HepG2 (cell line): ENCODE measurements at regions not wholly inside any gene's neighbourhood (a gene's known extent, or its start where the extent isn't known, plus 50 kb on each side); places are given as distances from the start of the nearest gene placed in this dataset.

ENCODE experiments used
- BRF2 ChIP-seq: sonication (generic); formaldehyde crosslinking; IDR thresholded peaks from 2 replicates; pipeline ENCODE4 v1.8.1; 2022; ENCODE audit warnings: mild to moderate bottlenecking, missing genetic modification reagents
- FIP1L1 ChIP-seq: fragments of 200-400 bp; formaldehyde crosslinking; IDR thresholded peaks from 2 replicates; pipeline ENCODE4 v1.6.1; 2018; ENCODE audit warnings: low read depth, mild to moderate bottlenecking, low read length, moderate library complexity, borderline replicate concordance; ENCODE audit not compliant: insufficient read depth
- GATAD1 ChIP-seq: IDR thresholded peaks from 2 replicates; pipeline ENCODE4 v1.6.1; 2016; ENCODE audit warnings: missing genetic modification reagents, missing compliant biosample characterization
- HDAC1 ChIP-seq: sonication (generic); formaldehyde crosslinking; IDR thresholded peaks from 2 replicates; pipeline ENCODE4 v1.5.1; 2020; ENCODE audit warnings: mild to moderate bottlenecking, missing genetic modification reagents
- IKZF4 ChIP-seq: sonication (generic); formaldehyde crosslinking; IDR thresholded peaks from 2 replicates; pipeline ENCODE4 v1.5.1; 2020; ENCODE audit warnings: borderline replicate concordance, mild to moderate bottlenecking, low read depth, missing genetic modification reagents; ENCODE audit errors: not compliant biosample characterization
- MAFF ChIP-seq: IDR thresholded peaks from 2 replicates; pipeline ENCODE4 v1.6.1; 2011; ENCODE audit warnings: low read depth, low read length, improper control_type of control experiment
- THRA ChIP-seq: sonication (generic); formaldehyde crosslinking; IDR thresholded peaks from 2 replicates; pipeline ENCODE4 v1.4.0; 2020; ENCODE audit warnings: missing genetic modification reagents, borderline replicate concordance
- ZFAT ChIP-seq: sonication (generic); formaldehyde crosslinking; conservative IDR thresholded peaks from 2 replicates; pipeline ENCODE4 v1.8.1; 2023; ENCODE audit warnings: missing genetic modification reagents, inconsistent platforms
- ZNF468 ChIP-seq: sonication (generic); formaldehyde crosslinking; IDR thresholded peaks from 2 replicates; pipeline ENCODE4 v1.8.0; 2022; ENCODE audit warnings: mild to moderate bottlenecking, moderate library complexity, missing genetic modification reagents
- ZNF709 ChIP-seq: sonication (generic); formaldehyde crosslinking; IDR thresholded peaks from 2 replicates; pipeline ENCODE4 v1.5.0; 2020; ENCODE audit warnings: mild to moderate bottlenecking, missing genetic modification reagents
- TF ChIP-seq, protein P1 (sequence below): sonication (generic); formaldehyde crosslinking; IDR thresholded peaks from 2 replicates; pipeline ENCODE4 v1.5.0; 2020; ENCODE audit warnings: mild to moderate bottlenecking, missing genetic modification reagents, borderline replicate concordance
- TF ChIP-seq, protein P2 (sequence below): sonication (generic); formaldehyde crosslinking; IDR thresholded peaks from 2 replicates; pipeline ENCODE4 v1.4.0; 2020; ENCODE audit warnings: missing genetic modification reagents

- TF ChIP-seq, protein P1, sequence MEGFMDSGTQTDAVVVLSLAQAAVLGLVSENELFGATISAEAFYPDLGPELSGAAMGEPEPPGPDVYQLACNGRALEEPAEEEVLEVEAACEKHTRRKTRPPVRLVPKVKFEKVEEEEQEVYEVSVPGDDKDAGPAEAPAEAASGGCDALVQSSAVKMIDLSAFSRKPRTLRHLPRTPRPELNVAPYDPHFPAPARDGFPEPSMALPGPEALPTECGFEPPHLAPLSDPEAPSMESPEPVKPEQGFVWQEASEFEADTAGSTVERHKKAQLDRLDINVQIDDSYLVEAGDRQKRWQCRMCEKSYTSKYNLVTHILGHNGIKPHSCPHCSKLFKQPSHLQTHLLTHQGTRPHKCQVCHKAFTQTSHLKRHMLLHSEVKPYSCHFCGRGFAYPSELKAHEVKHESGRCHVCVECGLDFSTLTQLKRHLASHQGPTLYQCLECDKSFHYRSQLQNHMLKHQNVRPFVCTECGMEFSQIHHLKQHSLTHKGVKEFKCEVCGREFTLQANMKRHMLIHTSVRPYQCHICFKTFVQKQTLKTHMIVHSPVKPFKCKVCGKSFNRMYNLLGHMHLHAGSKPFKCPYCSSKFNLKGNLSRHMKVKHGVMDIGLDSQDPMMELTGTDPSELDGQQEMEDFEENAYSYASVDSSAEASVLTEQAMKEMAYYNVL (CRISPR knock-in tag), result peak; percentile 97
- no peak for TF ChIP-seq MAFF
- peak; percentile 97 for TF ChIP-seq THRA (CRISPR knock-in tag)
- TF ChIP-seq ZNF468, result no peak
- TF ChIP-seq, protein P2, sequence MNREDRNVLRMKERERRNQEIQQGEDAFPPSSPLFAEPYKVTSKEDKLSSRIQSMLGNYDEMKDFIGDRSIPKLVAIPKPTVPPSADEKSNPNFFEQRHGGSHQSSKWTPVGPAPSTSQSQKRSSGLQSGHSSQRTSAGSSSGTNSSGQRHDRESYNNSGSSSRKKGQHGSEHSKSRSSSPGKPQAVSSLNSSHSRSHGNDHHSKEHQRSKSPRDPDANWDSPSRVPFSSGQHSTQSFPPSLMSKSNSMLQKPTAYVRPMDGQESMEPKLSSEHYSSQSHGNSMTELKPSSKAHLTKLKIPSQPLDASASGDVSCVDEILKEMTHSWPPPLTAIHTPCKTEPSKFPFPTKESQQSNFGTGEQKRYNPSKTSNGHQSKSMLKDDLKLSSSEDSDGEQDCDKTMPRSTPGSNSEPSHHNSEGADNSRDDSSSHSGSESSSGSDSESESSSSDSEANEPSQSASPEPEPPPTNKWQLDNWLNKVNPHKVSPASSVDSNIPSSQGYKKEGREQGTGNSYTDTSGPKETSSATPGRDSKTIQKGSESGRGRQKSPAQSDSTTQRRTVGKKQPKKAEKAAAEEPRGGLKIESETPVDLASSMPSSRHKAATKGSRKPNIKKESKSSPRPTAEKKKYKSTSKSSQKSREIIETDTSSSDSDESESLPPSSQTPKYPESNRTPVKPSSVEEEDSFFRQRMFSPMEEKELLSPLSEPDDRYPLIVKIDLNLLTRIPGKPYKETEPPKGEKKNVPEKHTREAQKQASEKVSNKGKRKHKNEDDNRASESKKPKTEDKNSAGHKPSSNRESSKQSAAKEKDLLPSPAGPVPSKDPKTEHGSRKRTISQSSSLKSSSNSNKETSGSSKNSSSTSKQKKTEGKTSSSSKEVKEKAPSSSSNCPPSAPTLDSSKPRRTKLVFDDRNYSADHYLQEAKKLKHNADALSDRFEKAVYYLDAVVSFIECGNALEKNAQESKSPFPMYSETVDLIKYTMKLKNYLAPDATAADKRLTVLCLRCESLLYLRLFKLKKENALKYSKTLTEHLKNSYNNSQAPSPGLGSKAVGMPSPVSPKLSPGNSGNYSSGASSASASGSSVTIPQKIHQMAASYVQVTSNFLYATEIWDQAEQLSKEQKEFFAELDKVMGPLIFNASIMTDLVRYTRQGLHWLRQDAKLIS (CRISPR knock-in tag), result no peak
- peak; percentile 87 for TF ChIP-seq IKZF4 (CRISPR knock-in tag)
- TF ChIP-seq GATAD1 (CRISPR knock-in tag), result peak; percentile 66; the same call in 1 of the 2 replicates
- TF ChIP-seq BRF2 (CRISPR knock-in tag), result peak; percentile 92; the same call in 1 of the 2 replicates
- TF ChIP-seq HDAC1 (CRISPR knock-in tag), result peak; percentile 99
- TF ChIP-seq ZFAT (CRISPR knock-in tag), result no peak
- peak; percentile 82; the same call in 1 of the 2 replicates for TF ChIP-seq FIP1L1
- TF ChIP-seq ZNF709 (CRISPR knock-in tag), result peak; percentile 38
Measured at GRCh38 chr20:50455656-50456451, 54.3 kb upstream of the PTPN1 start (continued).
